ENCODE measurements at regions not wholly inside any gene's neighbourhood (a gene's known extent, or its start where the extent isn't known, plus 50 kb on each side); places are given as distances from the start of the nearest gene placed in this dataset.

DNA sequence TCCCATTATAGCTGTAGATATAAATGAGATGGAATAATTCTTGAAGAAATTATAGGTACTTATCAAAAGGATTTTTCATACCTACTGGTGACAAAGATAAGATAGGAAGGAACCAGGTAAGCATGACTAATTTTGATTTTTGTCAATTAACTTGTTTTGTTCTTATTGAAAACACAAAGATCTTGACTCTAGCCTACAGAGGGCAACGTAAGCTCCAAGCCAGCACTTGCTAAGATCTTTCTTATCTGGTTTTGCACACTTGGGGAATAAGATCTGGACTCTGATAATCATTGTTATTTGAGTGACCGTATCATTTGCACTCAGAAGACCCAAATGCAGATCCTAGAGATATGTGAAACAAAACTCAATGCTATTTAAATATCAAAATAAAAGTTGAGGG lies 223.4 kb downstream of the VEGFC start:
- H3K36me3 ChIP-seq (ENCODE audit: control insufficient read depth, insufficient read depth, low read length), result no peaks in the 10 kb centered on the region
- H3K4me1 ChIP-seq (ENCODE audit: control insufficient read depth, insufficient read depth, low read length, poor library complexity, severe bottlenecking), result no peaks in the 10 kb centered on the region
- H3K9me3 ChIP-seq (ENCODE audit: control insufficient read depth, low read length), result no peaks in the 10 kb centered on the region
- no peak overlapping the region for H3K27ac ChIP-seq (ENCODE audit: low read depth, low read length, severe bottlenecking)
- 80% methylated on average over 1 of the region's 2 CpGs; no CpG with 5 or more reads in 1 of the 2 experiments for WGBS, 2 experiments (ENCODE audit: insufficient coverage in 2 of 2)
- no peak overlapping the region for H3K4me3 ChIP-seq (ENCODE audit: extremely low read depth, insufficient read depth, low read length, poor library complexity, severe bottlenecking)

DNA sequence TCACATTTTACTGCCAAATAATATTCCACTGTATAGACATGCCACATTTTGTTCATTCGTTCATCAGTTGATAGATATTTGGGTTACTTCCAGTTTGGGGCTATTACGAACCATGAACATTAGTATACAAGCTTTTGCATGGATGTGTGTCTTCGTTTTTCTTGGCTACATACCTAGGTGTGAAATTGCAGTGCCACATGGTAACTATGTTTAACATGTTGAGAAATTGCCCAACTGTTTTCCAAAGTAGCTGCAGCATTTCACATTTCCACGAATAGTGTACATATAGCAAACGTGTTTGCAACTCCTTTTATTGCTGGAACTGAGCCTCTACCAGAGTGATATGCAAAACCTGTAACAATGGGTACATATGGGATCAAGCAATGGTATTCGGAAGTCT lies 221.5 kb downstream of the VEGFC start:
- Histone ChIP-seq H3K4me3 (ENCODE audit: extremely low read depth, insufficient read depth, low read length, poor library complexity, severe bottlenecking) (no peak overlapping the region), H3K9me3 (ENCODE audit: control insufficient read depth, low read length) (no peaks in the 10 kb centered on the region), H3K27ac (ENCODE audit: low read depth, low read length, severe bottlenecking) (no peak overlapping the region), H3K4me1 (ENCODE audit: control insufficient read depth, insufficient read depth, low read length, poor library complexity, severe bottlenecking) (no peaks in the 10 kb centered on the region), H3K36me3 (ENCODE audit: control insufficient read depth, insufficient read depth, low read length) (no peaks in the 10 kb centered on the region)
- WGBS, 2 experiments (ENCODE audit: insufficient coverage in 2 of 2), result 69 to 81% methylated on average over 4 of the region's 6 CpGs

DNA sequence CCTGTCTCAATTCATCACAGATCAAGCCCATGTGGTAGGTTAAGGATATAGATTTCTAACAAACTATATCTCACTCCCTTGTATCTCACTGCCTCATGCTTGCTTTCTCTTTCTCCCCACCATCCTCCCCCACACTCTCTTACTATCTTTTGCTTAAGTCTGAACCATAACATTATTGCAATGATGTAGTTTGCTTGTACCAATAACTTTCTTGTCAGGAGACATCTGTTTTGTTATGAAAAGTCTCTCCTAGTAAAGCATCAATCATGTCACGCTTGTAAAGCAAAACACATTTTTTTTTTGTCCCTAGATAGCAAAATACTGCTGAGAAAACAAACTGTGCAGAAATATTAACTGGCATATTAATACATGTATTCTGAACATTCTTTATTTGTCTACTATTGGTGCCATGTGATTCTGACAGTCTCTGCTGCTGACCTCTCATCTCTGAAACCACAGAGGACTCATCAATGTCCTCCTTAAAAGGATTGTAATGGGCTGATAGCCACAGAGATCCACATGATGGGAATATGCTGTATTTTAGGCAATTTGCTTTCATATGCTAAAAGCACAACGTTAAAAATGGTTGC lies 217.5 kb downstream of the VEGFC start:
- Histone ChIP-seq H3K4me3 (ENCODE audit: extremely low read depth, insufficient read depth, low read length, poor library complexity, severe bottlenecking) (no peak overlapping the region), H3K36me3 (ENCODE audit: control insufficient read depth, insufficient read depth, low read length) (no peaks in the 10 kb centered on the region), H3K9me3 (ENCODE audit: control insufficient read depth, low read length) (no peaks in the 10 kb centered on the region), H3K4me1 (ENCODE audit: control insufficient read depth, insufficient read depth, low read length, poor library complexity, severe bottlenecking) (no peaks in the 10 kb centered on the region), H3K27ac (ENCODE audit: low read depth, low read length, severe bottlenecking) (no peak overlapping the region)
- 42 to 78% methylated on average over 1 of the region's 2 CpGs for WGBS, 2 experiments (ENCODE audit: insufficient coverage in 2 of 2)

DNA sequence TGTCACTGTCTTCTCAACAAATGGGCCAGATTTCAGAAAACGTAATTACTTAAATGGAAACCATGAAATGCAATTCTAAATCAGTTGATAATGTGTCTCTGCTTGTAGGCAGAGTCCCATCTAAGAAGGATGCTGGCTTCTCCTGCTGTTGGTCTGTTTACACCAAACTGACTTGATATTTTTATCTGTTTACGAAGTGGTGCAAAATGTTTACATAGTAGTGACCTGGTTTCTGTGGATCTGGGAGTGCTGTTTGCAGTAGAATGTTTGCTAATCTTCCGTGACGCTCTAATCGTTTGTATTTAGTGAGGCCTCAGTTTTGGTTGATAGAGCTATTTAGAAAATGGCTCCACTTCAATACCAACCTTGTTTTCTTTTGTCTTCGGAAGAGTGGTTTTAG lies 213.5 kb downstream of the VEGFC start:
- H3K27ac ChIP-seq (ENCODE audit: low read depth, low read length, severe bottlenecking), result no peak overlapping the region
- no peaks in the 10 kb centered on the region for H3K36me3 ChIP-seq (ENCODE audit: control insufficient read depth, insufficient read depth, low read length)
- H3K4me3 ChIP-seq (ENCODE audit: extremely low read depth, insufficient read depth, low read length, poor library complexity, severe bottlenecking), result no peak overlapping the region
- no peaks in the 10 kb centered on the region for H3K4me1 ChIP-seq (ENCODE audit: control insufficient read depth, insufficient read depth, low read length, poor library complexity, severe bottlenecking)
- H3K9me3 ChIP-seq (ENCODE audit: control insufficient read depth, low read length), result no peaks in the 10 kb centered on the region
- WGBS, 2 experiments (ENCODE audit: insufficient coverage in 2 of 2), result 71% methylated on average over 1 of the region's 6 CpGs; no CpG with 5 or more reads in 1 of the 2 experiments

DNA sequence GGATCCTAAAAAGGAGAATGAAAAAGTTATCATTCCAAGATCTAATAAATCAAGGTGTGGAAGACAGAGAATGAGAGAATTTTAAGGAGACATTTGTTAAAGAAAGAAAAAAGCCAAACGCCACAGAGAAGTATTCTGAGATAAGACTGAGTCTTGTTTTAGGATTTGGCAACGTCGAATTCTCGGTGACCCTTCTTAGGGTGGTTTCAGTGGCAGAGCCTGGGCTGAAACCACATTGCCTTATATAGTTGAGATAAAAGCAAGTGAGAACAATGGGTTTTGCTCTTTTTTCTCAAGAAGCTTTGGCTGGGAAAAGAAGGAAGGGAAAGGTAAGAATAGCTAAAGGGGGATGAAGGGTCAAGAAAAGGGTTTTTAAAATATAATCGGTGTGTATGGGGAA lies 209.4 kb downstream of the VEGFC start:
- H3K4me3 ChIP-seq (ENCODE audit: extremely low read depth, insufficient read depth, low read length, poor library complexity, severe bottlenecking), result no peak overlapping the region
- H3K36me3 ChIP-seq (ENCODE audit: control insufficient read depth, insufficient read depth, low read length), result no peaks in the 10 kb centered on the region
- H3K9me3 ChIP-seq (ENCODE audit: control insufficient read depth, low read length), result no peaks in the 10 kb centered on the region
- no peak overlapping the region for H3K27ac ChIP-seq (ENCODE audit: low read depth, low read length, severe bottlenecking)
- 91 to 95% methylated on average over 5 of the region's 5 CpGs for WGBS, 2 experiments (ENCODE audit: insufficient coverage in 2 of 2)
- no peaks in the 10 kb centered on the region for H3K4me1 ChIP-seq (ENCODE audit: control insufficient read depth, insufficient read depth, low read length, poor library complexity, severe bottlenecking)

DNA sequence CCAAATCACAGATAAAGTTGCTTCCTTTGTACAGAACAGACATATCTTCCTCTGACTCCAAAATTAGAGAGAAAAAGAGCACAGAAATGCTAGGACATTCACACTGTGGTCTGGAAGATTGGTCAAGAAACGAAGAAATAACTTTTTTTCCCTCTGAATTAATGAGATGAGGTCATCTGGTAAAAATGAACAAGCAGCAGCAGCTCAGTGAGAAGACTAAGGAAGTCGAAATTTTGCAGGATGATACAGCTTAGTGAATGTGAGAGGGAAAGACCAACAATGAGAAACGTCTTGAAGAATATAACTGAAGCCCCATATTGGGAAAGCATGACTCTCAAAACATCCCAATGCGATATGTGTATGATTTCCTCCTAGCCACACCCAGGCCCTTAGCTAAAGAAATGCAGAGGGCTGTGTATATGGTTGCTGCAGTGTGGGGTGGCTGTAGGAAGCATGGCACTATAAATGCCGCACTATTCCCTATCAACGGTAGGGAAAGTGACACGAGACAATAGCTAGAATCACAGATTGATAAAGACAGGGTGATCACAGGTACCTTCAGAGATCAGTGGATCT lies 208.6 kb downstream of the VEGFC start:
- no peaks in the 10 kb centered on the region for H3K4me1 ChIP-seq (ENCODE audit: control insufficient read depth, insufficient read depth, low read length, poor library complexity, severe bottlenecking)

DNA sequence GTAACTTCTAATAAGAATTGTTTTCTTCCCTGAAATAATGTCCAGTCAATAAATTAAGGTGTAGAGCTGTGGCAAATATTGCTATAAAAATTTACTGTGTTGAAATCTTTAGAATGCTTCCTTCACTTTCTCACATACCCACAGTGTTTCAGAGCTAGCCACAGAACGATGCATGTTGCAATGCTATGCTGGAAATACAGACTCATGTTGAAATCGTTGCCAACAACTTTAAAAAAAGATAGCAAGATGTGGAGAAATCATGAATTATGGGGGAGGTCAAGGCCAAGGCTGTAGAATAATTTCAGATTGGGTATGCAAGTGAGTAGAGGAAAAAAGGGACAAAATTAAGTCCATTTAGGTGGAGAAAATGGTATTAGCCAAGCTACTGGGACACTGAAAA lies 204.8 kb downstream of the VEGFC start:
- Histone ChIP-seq H3K27ac (ENCODE audit: low read depth, low read length, severe bottlenecking) (no peak overlapping the region), H3K9me3 (ENCODE audit: control insufficient read depth, low read length) (peaks cover 5% of the 10 kb centered on the region), H3K36me3 (ENCODE audit: control insufficient read depth, insufficient read depth, low read length) (no peaks in the 10 kb centered on the region), H3K4me1 (ENCODE audit: control insufficient read depth, insufficient read depth, low read length, poor library complexity, severe bottlenecking) (no peaks in the 10 kb centered on the region), H3K4me3 (ENCODE audit: extremely low read depth, insufficient read depth, low read length, poor library complexity, severe bottlenecking) (no peak overlapping the region)
- 50 to 93% methylated on average over 1 to 2 of the region's 2 CpGs for WGBS, 2 experiments (ENCODE audit: insufficient coverage in 2 of 2)

More for the DNA sequence above, 208.6 kb downstream of the VEGFC start:
- H3K36me3 ChIP-seq (ENCODE audit: control insufficient read depth, insufficient read depth, low read length), result no peaks in the 10 kb centered on the region
- no peak overlapping the region for H3K4me3 ChIP-seq (ENCODE audit: extremely low read depth, insufficient read depth, low read length, poor library complexity, severe bottlenecking)
- 79 to 84% methylated on average over 5 of the region's 7 CpGs for WGBS, 2 experiments (ENCODE audit: insufficient coverage in 2 of 2)
- no peaks in the 10 kb centered on the region for H3K9me3 ChIP-seq (ENCODE audit: control insufficient read depth, low read length)
- no peak overlapping the region for H3K27ac ChIP-seq (ENCODE audit: low read depth, low read length, severe bottlenecking)

DNA sequence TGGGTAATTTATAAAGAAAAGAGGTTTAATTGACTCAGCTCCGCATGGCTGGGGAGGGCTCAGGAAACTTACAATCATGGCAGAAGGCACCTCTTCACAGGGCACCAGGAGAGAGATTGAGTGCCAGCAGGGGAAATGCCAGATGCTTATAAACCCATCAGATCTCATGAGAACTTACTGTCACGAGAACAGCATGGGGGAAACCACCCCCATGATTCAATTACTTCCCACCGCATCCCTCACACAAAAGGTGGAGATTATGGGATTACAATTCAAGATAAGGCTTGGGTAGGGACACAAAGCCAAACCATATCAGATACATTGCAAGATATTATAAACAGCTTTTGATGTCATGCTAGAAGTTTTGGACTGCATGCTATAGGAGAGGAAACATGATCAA lies 204.3 kb downstream of the VEGFC start:
- 80 to 86% methylated on average over 1 of the region's 3 CpGs for WGBS, 2 experiments (ENCODE audit: insufficient coverage in 2 of 2)

DNA sequence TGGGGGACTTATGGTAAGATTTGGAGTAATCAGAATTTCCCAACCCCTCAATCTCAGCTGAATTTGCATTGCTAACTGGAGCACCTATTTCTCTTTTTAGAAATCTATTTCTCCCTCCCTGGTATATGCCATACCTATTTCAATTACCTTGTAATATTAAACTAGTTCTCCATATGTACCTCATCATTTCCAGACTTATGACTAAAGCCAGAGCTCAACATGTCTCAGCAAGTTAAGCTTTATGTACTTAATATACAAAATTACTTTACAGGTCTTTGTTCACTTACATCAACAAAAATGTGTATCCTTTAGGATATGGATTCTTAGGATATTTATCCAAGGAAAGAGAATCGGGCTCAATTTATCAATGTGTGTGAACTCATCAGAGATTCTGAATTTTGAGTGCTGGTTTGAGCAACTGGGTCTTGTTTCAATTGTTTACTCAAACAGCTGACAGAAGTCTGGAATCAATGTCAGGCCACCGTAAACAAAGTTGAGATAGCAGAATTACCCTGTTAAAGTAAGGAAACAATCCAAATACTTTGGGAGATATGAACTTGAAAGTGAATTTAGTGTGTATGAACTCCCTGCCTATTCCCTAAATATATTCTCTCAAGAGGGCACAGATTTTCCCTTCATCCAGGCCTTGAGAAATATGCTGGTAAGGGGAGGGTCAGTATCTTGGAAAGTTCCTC lies 199.6 kb downstream of the VEGFC start:
- no peak overlapping the region for H3K4me3 ChIP-seq (ENCODE audit: extremely low read depth, insufficient read depth, low read length, poor library complexity, severe bottlenecking)
- 75 to 93% methylated on average over 1 to 2 of the region's 2 CpGs for WGBS, 2 experiments (ENCODE audit: insufficient coverage in 2 of 2)
- peaks cover 5% of the 10 kb centered on the region for H3K9me3 ChIP-seq (ENCODE audit: control insufficient read depth, low read length)
- H3K27ac ChIP-seq (ENCODE audit: low read depth, low read length, severe bottlenecking), result no peak overlapping the region
- no peaks in the 10 kb centered on the region for H3K4me1 ChIP-seq (ENCODE audit: control insufficient read depth, insufficient read depth, low read length, poor library complexity, severe bottlenecking)
- H3K36me3 ChIP-seq (ENCODE audit: control insufficient read depth, insufficient read depth, low read length), result no peaks in the 10 kb centered on the region

More for the DNA sequence above, 204.3 kb downstream of the VEGFC start:
- Histone ChIP-seq H3K27ac (ENCODE audit: low read depth, low read length, severe bottlenecking) (no peak overlapping the region), H3K4me3 (ENCODE audit: extremely low read depth, insufficient read depth, low read length, poor library complexity, severe bottlenecking) (no peak overlapping the region), H3K36me3 (ENCODE audit: control insufficient read depth, insufficient read depth, low read length) (no peaks in the 10 kb centered on the region), H3K9me3 (ENCODE audit: control insufficient read depth, low read length) (peaks cover 5% of the 10 kb centered on the region), H3K4me1 (ENCODE audit: control insufficient read depth, insufficient read depth, low read length, poor library complexity, severe bottlenecking) (no peaks in the 10 kb centered on the region)

DNA sequence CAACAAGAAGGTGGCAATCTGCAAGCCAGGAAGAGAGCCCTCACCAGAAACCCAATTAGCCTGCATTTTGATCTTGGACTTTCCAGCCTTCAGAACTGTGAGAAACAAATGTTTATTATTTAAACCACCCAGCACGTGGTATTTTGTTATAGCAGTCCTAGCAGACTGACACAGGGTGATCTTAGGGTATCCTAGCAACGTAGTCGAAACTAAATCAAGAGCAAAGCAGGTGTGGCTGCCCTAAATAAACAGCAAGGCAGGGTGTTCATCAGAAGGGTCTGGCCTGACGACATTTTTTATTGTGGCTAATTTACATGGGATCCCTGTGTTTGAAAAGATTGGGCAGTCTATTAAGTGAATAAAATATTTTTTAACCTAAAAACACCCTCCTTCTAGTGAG lies 198.8 kb downstream of the VEGFC start:
- no peak overlapping the region for H3K4me3 ChIP-seq (ENCODE audit: extremely low read depth, insufficient read depth, low read length, poor library complexity, severe bottlenecking)
- H3K9me3 ChIP-seq (ENCODE audit: control insufficient read depth, low read length), result peaks cover 5% of the 10 kb centered on the region
- WGBS, 2 experiments (ENCODE audit: insufficient coverage in 2 of 2), result 80 to 91% methylated on average over 3 of the region's 4 CpGs
- H3K4me1 ChIP-seq (ENCODE audit: control insufficient read depth, insufficient read depth, low read length, poor library complexity, severe bottlenecking), result no peaks in the 10 kb centered on the region
- no peaks in the 10 kb centered on the region for H3K36me3 ChIP-seq (ENCODE audit: control insufficient read depth, insufficient read depth, low read length)
- no peak overlapping the region for H3K27ac ChIP-seq (ENCODE audit: low read depth, low read length, severe bottlenecking)

DNA sequence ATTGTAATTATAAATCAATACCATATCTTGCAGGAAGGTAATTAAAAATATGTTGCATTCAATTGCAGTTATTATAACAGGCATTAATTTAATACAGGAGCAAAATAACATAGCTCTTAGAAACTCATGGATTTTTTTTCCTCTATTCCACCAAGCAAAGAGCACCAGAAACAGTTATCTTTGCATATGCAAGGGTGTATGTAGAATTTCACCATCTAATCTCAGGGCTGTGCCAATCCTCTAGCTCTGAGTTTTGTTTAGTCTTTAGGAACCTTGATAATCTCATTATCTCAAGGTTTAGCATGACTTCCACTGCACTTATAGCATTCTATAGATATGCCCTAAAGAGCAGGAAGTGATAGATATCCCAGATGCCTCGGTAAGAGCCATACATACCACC lies 197.5 kb downstream of the VEGFC start:
- WGBS, 2 experiments (ENCODE audit: insufficient coverage in 2 of 2), result no CpG with 5 or more reads among the region's 1 CpG
- Histone ChIP-seq H3K4me1 (ENCODE audit: control insufficient read depth, insufficient read depth, low read length, poor library complexity, severe bottlenecking) (no peaks in the 10 kb centered on the region), H3K9me3 (ENCODE audit: control insufficient read depth, low read length) (peaks cover 5% of the 10 kb centered on the region), H3K4me3 (ENCODE audit: extremely low read depth, insufficient read depth, low read length, poor library complexity, severe bottlenecking) (no peak overlapping the region), H3K36me3 (ENCODE audit: control insufficient read depth, insufficient read depth, low read length) (no peaks in the 10 kb centered on the region), H3K27ac (ENCODE audit: low read depth, low read length, severe bottlenecking) (no peak overlapping the region)

All from mesodermal cell (in vitro differentiated cells).